HG02759 (cell line): ENCODE measurements at regions not wholly inside any gene's neighbourhood (a gene's known extent, or its start where the extent isn't known, plus 50 kb on each side); places are given as distances from the start of the nearest gene placed in this dataset.
A peak's percentile ranks its signal among the peaks of the same experiment; 100 is the strongest.

ENCODE experiments used
- ATAC-seq: cut with Tn5 transposase; IDR thresholded peaks from one replicate; pipeline ENCODE4 v1.9.1; 2021; ENCODE audit warnings: mild to moderate bottlenecking, moderate library complexity; ENCODE audit not compliant: unreplicated experiment

- ATAC-seq, result no peak
These were observed 151.6 kb downstream of the TOMM20 start for GRCh38 chr1:234976861-234977680.

DNA sequence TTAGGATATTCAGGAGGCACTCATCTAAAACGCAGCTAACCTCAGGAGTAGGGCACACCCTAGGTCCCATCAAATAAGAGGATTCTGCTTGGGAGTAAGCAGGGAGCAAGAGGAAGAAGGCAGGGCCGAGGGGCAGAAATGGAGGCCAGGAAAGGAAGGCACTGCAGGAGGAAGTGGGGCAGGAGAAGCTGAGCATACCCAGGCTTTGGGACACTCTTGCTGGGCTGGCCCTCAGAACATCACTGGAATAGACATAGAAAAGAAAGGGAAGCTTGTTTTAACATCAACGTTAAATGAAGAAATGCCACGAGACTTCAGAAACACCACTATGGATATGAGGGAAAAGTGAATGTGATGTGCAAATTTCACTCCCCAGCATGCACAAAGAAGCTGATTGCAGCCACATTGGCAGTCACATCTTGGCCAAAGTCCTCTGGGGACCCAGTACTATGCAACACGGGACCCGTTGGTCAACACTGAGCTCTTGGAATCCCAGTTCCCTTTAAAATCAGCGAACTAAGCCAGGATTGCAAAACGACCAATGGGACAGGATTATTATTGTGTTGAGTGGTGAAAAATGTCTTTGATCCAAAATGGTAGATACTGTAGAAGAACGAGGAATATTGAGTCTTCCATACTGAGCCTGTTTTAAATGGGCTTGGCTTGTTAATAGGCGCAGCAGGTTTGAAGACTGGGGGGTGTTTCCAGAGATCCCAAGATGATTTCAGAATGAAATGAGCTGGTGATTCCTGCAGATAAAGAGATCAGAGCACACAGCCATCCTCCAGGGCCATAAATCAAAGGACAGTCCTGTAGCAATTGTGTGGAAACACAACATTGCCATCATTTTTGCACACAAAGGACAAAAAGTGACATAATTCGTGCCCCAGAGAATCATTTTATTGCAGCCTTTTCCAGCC, 152.4 kb downstream of the TOMM20 start:
- ATAC-seq, result no peak

GRCh38 chr1:234975122-234975940, 153.3 kb downstream of the TOMM20 start:
- no peak for ATAC-seq

- no peak for ATAC-seq
These were observed 155.0 kb downstream of the TOMM20 start for GRCh38 chr1:234973426-234974250.

DNA sequence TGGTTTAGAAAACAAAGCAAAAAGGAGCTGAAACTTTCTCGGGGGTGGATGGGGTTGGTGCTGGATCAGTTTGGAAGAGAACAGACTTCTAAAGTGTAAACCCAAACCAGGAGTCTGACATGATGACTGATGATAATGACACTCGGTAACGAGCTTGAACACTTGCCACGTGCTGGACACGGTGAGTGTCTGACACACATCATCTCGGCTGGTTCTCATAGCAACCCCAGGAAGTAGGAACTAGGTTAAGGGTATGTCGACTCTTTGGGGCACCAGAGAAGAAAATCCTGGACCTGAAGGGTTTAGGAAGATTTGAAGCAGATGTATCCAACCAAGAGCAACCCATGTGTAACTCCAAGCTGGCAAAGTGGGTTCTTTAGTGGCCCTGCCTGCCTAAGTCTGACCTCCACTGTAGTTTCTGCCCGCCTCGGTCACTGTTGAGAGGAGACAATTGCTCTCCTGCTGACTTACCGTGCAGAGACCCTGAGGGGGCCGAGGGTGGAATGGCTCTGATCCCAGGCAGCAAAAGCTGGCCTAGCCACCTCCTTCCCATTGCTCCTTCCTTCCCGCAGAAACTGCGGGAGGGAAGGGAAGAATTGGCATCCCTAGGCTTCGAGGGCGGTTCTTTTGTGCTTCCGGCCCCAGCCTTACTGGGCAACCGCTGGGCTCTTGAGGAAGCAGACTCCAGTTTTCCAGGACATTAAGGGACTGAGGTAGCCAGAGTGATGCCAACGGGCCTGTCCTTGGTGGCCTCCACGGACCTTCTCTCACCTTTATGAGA, 156.0 kb downstream of the TOMM20 start:
- ATAC-seq, result no peak

- ATAC-seq, result no peak
These were observed 156.9 kb downstream of the TOMM20 start for GRCh38 chr1:234971586-234972297.

DNA sequence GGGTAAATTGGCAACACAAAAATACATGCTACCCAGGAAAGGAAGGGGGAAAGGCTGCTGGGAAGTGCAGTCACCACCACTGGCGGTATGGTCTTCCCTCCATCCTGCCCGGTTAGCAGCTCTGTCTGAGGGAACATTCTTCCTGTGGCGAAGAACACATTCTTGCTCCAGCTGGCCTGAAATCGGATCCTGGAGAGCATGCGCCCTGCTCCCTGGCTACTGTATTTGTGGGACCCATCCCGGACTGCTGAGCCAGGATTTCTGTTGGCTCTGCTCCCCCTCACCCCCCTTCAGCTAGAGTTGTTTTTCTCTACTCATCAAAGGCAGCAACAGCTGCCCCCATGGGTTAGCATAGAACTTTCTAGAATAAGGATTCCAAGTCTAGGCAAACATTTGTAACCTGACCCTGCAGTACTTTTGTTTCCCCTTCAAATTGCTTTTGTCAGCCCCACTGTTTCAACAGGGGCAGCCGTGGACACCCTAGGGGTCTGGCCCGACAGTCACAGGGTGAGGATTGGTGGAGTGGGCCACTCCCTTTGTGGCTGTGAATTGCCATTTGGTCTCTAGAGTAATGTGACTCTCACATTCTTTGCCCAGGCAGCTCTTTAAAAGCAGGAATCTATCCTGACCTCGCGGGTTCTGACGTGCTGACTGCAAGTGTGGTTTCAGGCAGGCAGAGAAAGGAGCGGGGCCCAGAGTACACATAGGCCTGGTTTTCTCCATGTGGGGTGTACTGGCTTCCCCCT, 157.7 kb downstream of the TOMM20 start:
- no peak for ATAC-seq

DNA sequence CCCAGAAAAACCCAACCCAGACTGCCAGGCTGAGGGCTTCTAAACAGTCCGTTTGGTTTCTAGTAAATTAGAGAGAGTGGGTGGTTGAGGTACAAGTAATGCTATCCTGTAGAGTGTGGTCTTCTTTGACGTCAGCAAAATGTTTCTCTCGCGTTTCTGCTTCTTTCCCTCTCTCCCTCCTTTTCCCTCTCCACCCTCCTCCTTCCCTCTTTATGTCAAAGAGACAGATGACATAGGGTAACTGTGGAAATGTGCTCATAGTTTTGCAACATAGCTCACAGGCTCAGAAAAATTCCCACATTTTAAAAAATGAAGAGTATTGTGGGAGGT, 158.3 kb downstream of the TOMM20 start:
- ATAC-seq, result no peak

DNA sequence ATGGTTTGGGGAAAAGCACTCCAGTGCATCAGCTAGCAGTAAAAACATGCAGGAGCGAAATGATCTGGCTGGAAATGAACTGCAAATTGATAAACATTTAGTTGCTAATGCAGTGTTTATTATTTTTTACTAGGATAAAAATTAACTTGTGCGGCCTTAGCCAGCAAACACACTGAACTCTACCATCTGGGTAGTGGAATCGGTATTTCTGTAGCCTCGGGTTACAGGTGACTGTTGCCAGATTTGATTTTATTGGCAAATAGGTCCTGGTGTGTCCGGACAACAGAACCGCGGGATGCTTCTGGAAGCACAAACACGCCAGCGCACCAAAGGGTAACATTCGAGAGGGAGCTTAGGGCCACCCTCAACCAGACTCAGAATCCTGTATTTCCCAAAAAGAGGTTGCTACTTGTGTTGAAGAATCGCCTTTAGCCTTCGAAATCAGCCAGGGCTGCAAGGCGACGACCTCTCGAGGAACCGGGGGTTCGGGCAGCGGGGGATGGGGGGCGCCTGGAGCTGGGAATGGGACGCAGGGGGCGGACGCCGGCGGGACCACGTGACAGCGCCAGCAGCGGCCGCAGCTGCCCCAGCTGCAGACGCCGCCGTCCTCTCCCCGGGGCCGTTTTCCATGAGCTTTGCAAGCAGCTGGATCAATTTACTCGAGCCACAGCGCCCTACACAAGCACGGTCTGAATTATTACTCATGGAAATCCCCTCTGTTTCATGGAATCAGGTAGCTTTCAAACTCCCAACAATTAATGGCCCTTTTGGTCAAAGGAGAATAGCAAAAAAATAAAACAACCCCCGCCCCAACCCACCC, 158.8 kb downstream of the TOMM20 start:
- ATAC-seq, result no peak

- ATAC-seq, result no peak
These were observed 159.6 kb downstream of the TOMM20 start for GRCh38 chr1:234969011-234969441.

DNA sequence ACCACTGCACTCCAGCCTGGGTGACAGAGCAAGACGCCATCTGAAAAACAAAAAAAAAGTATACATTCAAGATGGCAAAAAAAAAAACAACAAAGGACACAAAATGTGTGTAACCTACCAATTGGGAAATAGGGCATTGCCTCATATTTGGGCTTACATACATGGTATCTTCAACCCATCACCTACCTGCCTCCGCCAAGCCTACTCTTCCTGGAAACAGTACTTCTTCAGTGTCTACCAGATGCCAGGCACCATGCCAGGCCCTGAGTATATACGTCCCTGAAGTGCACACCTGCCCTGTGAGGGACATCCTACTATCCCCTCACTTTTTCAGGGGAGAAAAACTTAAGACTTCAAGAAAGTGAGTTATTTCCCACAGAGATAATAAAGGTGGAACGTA, 160.2 kb downstream of the TOMM20 start:
- ATAC-seq, result no peak

DNA sequence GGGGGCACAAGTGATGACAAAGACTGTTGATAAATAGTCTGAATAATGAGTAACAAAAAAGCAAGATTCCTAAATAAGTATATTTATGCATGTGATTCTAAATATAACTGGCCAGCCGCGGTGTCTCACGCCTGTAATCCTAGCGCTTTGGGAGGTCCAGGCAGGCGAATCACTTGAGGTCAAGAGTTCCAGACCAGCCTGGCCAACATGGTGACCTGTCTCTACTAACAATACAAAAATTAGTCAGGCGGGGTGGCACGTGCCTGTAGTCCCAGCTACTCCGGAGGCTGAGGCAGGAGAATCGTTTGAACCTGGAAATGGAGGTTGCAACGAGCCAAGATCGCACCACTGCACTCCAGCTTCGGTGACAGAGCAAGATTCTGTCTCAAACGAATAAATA, 161.5 kb downstream of the TOMM20 start:
- no peak for ATAC-seq

- ATAC-seq, result no peak
These were observed 163.5 kb downstream of the TOMM20 start for GRCh38 chr1:234965111-234965510.

- no peak for ATAC-seq
These were observed 164.5 kb downstream of the TOMM20 start for GRCh38 chr1:234963904-234964702.

- peak; percentile 90 for ATAC-seq
These were observed 165.3 kb downstream of the TOMM20 start for GRCh38 chr1:234963180-234963903.
